Bronchial epithelial cell (primary cell): ENCODE measurements at regions not wholly inside any gene's neighbourhood (a gene's known extent, or its start where the extent isn't known, plus 50 kb on each side); places are given as distances from the start of the nearest gene placed in this dataset.
"Not testable (repeated sequence)": the region's sequence is repeated elsewhere in the genome, so short reads cannot be mapped to it uniquely, and the experiment has no call there.

Experiments
- DNase-seq: peaks from one replicate; pipeline ENCODE4 v3.0.0-alpha.2; 2010; ENCODE audit warnings: low read depth
- FAIRE-seq: peaks from 2 replicates; lab custom pipeline; 2011; peaks lifted over from hg19 to GRCh38; lab: Jason Lieb, UNC
- H3K27me3 ChIP-seq: 2 replicates; pipeline ENCODE4 v1.5.1; 2011; ENCODE audit warnings: low read length; ENCODE audit not compliant: control insufficient read depth, insufficient read depth
- H3K36me3 ChIP-seq: 2 replicates; pipeline ENCODE4 v1.5.1; 2011; ENCODE audit warnings: low read length; ENCODE audit not compliant: control insufficient read depth, insufficient read depth
- H3K4me3 ChIP-seq: 2 replicates; pipeline ENCODE4 v1.5.1; 2011; ENCODE audit warnings: mild to moderate bottlenecking, low read depth, low read length, control low read depth
- TF ChIP-seq, protein P1 (sequence below): IDR thresholded peaks from 2 replicates; pipeline ENCODE4 v1.5.1; 2011; ENCODE audit warnings: mild to moderate bottlenecking, moderate library complexity, low read length, control low read depth, inconsistent platforms; ENCODE audit not compliant: insufficient read depth, severe bottlenecking

DNA sequence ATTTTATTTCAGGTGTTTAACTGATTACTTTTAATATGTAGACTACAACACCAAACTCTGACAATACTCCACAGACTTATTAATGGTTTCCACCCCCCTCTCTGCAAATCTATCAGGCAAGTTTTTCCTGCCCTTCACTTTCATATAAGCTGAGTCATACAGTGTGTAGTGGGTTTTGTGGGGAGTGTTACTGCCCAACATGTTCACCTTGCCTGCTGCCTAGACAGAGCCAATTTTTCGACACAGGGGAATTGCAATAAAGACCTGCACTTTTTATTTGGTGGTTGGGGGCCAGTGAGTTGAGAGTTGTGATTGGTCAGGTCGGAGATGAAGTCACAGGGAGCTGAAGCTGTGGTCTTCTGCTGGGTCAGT, 119.7 kb downstream of the PPIAL4G start:
- peak; percentile 78 for DNase-seq
- TF ChIP-seq, protein P1, sequence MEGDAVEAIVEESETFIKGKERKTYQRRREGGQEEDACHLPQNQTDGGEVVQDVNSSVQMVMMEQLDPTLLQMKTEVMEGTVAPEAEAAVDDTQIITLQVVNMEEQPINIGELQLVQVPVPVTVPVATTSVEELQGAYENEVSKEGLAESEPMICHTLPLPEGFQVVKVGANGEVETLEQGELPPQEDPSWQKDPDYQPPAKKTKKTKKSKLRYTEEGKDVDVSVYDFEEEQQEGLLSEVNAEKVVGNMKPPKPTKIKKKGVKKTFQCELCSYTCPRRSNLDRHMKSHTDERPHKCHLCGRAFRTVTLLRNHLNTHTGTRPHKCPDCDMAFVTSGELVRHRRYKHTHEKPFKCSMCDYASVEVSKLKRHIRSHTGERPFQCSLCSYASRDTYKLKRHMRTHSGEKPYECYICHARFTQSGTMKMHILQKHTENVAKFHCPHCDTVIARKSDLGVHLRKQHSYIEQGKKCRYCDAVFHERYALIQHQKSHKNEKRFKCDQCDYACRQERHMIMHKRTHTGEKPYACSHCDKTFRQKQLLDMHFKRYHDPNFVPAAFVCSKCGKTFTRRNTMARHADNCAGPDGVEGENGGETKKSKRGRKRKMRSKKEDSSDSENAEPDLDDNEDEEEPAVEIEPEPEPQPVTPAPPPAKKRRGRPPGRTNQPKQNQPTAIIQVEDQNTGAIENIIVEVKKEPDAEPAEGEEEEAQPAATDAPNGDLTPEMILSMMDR, result no peak
- FAIRE-seq, result no peak
- no peaks in the 10 kb centered on the region for H3K36me3 ChIP-seq
- H3K27me3 ChIP-seq, result no peaks in the 10 kb centered on the region
- no peak overlapping the region for H3K4me3 ChIP-seq

DNA sequence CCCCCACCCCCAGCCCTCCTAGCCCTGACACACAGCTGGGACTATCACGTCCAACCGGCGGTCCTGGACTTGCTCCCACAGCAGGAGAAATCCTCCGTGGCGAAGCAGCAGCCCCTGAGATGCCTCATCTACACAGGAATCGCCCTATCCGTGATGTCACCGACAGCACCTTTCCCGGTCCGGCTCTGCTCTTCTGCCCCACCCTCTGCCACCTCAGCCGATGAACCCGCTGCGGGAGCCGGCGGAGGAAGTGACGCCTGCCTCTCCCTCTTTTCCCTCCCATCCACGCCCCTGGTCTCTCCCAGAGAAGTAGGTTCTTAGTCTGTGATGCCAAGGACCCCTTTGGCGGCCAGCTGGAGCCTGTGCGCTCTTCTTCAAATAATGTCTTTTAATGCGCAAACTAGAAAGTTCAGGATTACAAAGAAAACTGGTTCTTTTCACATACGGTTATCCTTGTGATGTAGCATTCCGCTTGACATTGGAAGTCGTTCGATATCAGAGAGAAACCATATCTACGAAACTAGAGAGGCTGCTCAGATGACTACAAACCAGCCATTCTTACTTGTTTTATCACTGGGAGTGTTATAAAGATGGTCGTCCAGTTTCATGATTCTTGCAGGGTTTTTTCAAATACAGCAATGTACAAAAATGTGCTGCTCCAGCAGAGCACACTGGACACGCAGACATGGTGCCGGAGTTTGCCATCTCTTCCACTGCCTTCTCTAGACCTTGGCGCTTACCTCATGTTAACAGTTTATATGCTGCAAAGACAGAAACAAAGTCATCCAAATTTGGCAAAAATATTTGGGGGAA, 120.3 kb downstream of the PPIAL4G start:
- H3K27me3 ChIP-seq, result no peaks in the 10 kb centered on the region
- H3K4me3 ChIP-seq, result peak overlapping the region; percentile 10
- TF ChIP-seq, protein P1, result no peak
- no peaks in the 10 kb centered on the region for H3K36me3 ChIP-seq
- DNase-seq, result peak; percentile 89
- no peak for FAIRE-seq

DNA sequence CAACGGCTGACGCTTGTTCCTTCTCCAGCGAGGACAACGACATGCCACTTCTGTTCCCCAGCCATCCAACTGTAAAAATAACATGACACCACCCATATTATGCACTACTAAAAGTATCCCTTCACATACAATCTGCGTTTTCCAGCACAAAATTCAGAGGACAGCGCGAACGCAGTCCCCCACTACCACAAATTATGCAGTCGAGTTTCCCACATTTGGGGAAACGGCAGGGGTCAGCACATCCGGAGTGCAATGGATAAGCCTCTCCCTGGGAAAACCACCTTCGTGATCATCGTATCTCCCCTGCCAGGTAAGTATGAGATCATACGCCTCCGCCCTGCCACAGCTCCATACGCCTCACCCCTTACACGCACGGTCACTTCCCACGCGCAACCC, 120.9 kb downstream of the PPIAL4G start:
- DNase-seq (peak; percentile 73), FAIRE-seq (no peak)
- TF ChIP-seq, protein P1, result no peak

DNA sequence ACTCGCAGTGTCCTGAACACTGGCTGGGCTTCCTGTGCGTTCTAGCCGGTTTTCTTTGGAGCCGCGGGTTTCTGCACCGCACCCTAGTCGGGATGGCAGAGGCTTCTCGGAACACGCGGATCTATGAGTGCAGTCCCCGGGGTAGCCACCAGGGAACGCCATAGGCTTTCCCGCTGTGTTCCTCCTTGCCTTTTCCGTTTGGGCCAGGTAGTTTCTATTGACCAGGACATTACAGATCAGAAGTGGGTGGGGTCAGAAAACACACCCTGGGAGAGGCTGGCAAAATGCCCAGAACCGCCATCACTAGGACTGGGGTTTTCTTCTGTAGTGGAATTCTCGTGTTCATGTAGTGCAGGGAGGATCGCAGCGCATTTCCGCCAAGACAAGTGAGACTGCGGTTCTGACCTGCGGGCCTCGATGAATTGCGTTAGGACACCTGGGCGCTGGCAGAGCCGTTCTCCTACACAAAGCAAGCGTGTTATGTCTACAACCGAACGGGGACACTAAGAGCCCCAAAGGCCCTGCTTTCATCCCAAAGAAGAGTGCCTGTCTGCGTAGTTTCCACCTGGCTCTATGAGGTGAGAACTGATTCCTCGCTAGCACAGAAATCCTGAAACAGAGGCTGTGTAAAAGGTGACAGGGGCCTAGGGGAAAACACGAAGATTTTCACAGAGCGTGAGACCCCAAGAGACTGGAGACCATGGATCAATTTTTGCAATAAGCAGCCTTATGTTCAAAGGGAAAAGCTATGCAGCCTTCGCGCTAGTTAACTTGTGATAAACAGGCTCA, 121.5 kb downstream of the PPIAL4G start:
- H3K36me3 ChIP-seq, FAIRE-seq, H3K27me3 ChIP-seq: not testable (repeated sequence)
- TF ChIP-seq, protein P1, result peak; percentile 45
- peak overlapping the region; percentile 10 for H3K4me3 ChIP-seq
- DNase-seq, result peak; percentile 82

More for the DNA sequence above, 120.9 kb downstream of the PPIAL4G start:
- Histone ChIP-seq H3K27me3 (no peaks in the 10 kb centered on the region), H3K4me3 (peak overlapping the region; percentile 10), H3K36me3 (no peaks in the 10 kb centered on the region)

DNA sequence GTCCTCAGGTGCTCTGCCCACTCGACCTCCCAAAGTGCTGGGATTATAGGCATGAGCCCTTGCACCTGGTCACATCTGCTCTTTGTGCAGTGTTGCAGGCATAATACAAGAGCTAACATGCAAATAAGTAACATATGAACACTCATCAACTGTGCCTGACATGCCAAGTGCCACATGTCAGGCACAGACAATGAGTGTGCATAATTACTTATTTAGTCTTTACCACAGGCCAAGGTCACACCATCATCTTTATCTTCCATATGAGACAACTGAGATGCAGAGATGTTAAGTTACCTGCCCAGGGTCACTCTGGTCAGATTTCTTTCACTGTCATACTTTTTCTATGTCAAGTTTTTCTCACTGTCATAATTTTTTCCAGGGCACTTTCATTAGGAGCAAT, 126.1 kb downstream of the PPIAL4G start:
- TF ChIP-seq, protein P1, result no peak
- Histone ChIP-seq H3K36me3 (no peaks in the 10 kb centered on the region), H3K27me3 (peaks cover 6% of the 10 kb centered on the region), H3K4me3 (no peak overlapping the region)
- DNase-seq, result no peak
- FAIRE-seq, result no peak
